ENCODE measurements at regions not wholly inside any gene's neighbourhood (a gene's known extent, or its start where the extent isn't known, plus 50 kb on each side); places are given as distances from the start of the nearest gene placed in this dataset.

DNA sequence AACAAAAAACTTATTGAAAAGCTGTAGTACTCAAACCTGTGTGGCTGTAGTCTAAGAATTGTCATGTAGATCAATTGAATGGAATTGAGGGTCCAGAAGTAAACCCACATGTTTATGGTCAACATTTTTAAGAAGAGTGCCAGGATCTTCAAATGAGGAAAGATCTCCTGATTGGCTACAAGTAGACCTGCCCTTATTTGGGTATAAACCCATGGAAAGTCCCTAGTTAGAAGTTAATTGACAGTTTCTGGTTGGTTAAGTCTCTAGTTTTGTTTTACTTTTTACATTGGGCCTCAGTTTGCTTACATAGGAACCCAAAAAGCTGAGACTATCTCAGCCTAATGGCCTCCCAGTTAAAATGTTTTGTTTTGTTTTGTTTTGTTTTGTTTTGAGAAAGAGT lies 91.9 kb upstream of the RESF1 start:
- no peak for FAIRE-seq

DNA sequence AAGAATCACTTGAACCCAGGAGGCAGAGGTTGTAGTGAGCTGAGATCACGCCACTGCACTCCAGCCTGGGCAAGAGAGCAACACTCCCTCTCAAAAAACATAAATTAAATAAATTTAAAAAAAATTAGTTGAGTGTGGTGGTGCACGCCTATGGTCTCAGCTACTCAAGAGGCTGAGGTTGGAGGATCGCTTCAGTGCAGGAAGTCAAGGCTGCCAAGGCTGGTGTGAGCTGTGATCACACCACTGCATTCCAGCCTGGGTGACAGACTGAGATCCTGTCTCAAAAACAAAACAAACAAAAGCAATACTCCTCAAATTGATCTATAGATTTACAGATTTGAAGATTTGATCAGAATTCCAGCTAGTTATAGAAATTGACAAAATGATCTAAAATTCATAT lies 92.7 kb upstream of the RESF1 start:
- no peak for FAIRE-seq

DNA sequence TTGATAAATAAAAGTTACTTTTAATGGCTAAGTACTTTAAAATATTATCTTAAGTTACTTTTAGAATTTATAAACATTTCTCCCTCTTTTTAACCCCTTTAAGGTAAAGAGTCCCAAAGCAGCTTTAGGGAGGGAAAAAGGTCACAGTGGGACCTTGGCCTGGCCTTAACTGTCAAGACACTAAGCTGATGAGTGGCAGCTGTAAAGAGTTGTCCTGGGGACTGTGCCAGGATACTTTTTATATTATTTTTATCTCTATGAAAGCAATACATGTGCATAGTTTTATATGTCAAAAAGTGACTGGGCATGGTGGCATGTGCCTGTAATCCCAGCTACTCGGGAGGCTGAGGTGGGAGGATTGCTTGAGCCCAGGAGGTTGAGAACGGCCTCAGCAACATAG lies 94.2 kb upstream of the RESF1 start:
- no peak for FAIRE-seq

DNA sequence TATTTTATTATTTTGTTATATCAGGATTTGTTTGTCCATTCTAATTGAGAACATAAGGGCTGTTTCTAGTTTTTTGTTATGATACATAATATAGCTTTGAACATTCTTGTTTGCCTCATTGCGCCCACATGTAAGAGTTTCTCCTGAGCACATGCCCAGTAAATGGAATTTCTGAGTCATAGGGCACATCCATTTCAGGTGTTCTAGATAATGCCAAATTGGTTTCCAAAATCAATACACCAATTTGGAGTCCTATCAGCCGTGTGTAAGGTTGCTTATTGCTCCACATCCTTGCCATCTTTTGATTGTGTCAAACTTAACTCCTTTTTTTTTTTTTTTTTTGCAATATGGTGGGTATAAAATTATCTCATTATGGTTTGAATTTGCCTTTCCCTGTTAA lies 97.9 kb upstream of the RESF1 start:
- FAIRE-seq = no peak

DNA sequence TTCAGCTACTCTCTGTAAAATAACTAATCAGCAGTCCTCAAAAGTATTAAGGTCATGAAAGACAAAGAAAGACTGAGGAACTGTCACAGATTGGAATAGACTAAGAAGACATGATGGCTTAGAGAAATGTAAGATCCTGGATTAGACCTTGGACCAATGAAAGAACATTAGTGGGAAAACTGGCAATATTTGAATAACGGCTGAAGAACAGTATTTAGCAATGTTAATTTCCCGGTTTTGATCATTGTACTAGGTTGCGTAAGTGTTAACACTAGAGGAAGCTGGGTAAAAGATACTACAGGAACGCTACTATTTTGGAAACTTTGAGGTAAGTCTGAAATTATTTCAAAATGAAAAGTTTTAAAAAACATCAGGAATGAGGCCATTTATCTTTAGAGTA lies 98.8 kb upstream of the RESF1 start:
- no peak for FAIRE-seq

DNA sequence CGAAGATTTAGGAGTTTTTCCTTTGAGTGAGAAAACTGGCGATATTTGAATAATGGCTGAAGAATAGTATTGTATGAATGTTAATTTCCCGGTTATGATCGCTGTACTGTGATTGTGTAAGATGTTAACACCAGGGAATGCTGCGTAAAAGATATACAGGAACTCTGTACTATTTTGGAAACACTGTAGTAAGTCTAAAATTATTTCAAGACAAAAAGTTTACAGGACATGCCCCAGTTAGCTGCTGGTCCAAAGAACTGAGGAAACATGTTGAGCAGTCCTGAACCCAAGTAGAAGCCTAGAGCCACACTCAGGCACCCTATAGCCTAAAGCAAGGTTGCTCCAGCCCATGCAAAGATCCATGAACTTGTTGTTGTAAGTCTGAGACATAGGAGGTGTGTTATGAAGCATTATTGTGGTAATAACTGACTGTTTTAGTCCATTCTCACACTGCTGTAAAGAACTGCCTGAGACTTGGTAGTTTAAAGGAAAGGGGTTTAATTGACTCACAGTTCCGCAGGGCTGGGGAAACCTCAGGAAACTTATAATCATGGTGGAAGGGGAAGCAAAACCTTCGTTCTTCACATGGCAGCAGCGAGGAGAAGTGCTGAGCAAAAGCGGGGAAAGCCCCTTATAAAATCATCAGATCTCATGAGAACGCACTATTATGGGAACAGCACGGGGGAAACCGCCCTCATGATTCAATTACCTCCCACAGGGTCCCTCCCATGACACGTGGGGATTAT lies 99.8 kb upstream of the RESF1 start:
- no peak for FAIRE-seq

DNA sequence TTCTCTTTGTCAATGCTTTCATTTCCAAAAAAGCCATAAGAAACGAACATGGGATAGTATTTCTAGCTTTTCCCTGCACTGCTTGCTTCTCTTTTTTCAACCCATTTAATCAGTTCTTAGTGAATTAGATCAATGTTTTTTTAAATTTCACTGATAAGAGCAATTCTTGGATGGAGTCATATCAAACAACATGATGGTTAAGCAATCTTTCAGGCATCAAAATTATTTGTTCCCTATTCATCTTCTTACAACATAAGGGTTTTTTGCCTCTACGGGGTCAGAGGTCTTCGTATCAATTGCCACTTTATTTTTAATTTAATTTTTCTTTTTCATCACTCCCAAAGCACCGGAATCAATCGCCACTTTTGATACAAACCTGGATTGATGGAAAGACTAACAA lies 103.8 kb upstream of the RESF1 start:
- no peak for FAIRE-seq

DNA sequence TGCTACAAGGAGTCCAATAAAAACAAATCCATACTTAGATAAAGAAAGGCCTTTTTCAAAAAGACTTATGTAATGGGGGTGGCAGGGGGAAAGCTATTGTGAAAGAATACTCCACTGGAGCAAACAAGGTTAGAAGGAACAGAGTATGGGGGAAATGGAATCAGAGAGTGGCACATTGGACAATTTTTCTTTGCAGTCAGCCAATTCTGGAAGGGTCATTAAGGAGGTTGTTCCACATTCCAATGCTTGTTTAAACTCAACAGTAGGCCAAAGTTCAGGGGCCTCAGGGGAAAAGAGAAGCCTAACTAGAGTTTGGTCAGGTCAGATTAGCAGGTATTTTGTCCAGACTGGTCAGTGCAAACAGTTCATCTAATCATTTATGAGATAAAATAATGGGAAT lies 105.2 kb upstream of the RESF1 start:
- FAIRE-seq = no peak

DNA sequence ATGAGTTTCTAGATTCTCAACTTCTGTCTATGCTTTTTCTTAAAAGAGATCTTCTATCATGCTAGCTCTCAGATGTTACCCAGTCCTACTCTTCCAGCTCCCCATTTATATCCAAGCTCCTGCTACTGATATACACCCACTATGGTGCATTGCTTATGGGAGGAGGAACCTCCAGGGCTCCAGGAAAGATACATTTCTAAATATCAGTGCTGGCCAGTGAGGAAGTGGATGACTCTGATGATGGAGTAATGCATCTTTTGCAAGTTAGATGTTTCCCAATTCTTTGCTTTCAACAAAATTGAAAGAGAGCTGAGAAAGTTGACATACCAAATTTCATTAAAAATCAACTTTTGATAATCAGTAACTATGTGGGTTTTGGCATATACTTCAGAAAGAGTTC lies 105.7 kb upstream of the RESF1 start:
- no peak for FAIRE-seq

DNA sequence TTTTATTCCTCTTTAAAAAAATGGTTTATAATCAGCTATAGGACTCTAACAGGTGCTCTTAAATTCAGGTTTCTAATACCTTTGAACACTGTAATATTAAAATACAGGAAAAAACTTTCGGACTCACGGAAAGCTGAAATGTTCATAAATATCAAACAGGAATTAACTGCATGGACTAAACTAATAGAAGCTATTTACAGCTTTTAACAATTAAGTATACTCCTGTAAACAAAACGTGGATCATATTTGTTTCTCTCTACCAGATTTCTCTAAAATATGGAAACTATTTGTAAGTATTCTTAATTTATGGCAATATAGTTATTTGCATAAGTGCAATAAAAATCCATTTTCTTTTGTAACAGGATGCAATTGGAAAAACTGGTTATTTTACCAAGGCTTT lies 108.9 kb upstream of the RESF1 start:
- no peak for FAIRE-seq

DNA sequence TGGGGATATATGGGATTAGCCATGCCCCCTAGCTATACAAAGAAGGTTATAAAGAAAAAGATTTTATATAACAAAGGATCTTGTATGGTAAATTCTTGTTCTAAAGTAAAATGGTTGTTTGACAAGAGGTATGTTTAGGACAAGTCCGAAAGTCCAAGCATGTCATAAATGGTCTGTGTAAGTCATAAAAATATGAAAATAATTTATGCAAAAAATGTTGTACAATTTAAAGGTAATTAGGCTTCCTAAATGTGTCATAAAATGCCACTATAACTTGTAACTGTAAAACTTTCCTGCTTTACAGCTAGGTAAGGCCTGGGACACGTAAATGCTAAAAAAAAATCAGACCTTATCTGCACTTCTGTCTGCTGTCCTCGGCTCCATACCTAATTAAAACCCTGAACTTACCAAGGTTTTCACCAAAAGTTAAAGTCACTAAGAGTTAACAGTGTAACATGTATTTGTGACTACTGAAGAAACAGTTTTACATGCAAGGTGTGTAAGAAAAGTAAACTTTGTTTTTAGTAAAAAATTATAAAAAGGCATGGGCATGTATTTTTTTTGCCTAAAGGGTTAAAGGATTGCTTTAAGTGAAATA lies 110.0 kb upstream of the RESF1 start:
- FAIRE-seq = no peak

DNA sequence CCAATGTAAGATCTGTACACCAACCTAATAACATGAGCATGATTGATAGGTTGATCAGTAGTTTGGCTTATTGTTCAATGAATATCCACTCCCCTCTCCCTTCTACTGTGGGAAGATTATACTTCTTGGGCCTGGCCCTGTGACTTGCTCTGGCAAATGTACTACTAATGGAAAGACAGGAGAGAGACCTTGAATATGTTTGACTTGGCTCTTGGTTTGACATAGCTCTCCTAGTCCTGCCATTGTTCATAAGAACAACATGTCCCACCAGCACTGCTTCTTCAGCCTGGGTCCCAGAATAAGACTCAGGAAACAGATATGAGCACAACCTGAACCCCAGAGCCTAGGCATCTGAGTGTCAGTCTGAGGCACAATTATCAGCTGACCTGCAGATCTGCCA lies 112.8 kb upstream of the RESF1 start:
- no peak for FAIRE-seq

DNA sequence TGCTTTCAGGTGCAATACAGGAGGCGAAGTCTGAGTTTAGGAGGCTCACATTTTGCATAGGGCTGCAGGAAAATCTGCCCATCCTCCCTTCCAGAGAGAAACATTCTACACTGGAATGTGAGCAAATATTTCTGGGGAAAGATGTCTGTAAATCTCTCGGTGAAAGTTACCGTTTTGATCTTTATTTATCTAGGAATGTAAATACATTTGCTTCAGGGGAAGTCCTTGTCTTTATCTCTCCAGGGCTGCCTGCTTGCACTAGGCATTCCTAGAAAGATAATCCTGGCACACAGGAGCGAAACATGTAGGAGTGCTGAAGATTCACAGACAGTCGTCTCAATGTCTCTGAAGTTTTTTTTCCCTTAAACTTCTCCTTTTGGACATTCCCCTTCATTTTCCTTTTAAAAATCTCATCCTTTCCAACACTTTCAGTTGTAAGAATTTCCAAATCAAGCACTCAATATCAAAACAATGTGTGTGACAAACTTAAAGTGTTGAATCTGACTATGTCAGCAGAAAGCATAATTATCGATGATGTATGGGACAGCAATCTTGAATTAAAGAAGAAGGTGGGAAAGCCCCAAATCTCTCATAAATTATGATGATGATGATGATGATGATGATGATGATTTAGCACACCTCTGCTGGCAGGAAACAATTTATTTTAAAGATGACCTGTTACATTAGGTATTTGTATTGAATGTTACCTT lies 113.4 kb upstream of the RESF1 start:
- FAIRE-seq = no peak

DNA sequence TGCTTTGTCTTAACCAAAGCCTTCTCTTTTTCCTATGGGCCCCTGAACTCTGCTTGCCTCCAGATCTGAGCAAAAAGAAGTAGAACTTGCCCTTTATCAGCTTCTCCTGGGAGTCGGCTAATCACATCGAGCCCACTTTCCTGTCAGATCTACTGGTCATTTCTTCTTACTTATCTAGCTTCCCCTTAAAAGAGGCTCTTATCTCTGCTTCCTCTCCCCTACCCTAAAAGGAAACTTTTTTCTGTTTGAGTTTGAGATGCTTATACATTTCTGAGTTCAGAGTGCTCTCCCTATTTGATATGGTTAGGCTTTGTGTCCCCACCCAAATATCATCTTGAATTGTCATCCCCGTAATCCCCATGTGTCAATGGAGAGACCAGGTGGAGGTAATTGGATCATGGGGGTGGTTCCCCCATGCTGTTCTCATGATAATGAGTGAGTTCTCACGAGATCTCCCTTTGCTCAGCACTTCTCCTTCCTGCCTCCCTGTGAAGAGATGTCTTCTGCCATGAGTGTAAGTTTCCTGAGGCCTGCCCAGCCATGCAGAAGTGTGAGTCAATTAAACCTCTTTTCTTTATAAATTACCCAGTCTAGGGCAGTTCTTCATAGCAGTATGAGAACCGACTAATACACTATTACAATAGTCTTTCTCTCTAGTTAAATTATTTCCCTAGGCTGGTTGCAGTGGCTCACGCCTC lies 114.7 kb upstream of the AMN1 start:
- no peak for FAIRE-seq

DNA sequence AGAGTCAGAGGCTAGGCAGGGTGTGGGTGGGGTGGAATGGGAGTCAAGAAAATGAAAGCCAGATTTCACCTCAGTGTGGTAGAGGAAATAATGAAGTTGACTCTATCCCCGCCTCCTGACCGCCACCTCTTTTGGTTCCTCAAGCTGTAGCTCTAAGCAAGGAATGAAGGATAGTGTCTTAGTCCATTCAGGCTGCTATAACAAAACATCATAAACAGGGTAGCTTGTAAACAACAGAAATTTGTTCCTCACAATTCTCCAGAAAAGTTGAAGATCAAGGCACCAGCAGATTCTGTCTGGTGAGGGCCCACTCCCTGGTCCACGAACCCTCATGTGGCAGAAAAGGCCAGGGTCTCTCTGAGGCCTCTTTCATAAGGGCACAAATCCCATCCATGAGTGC lies 109.1 kb upstream of the AMN1 start:
- no peak for FAIRE-seq

DNA sequence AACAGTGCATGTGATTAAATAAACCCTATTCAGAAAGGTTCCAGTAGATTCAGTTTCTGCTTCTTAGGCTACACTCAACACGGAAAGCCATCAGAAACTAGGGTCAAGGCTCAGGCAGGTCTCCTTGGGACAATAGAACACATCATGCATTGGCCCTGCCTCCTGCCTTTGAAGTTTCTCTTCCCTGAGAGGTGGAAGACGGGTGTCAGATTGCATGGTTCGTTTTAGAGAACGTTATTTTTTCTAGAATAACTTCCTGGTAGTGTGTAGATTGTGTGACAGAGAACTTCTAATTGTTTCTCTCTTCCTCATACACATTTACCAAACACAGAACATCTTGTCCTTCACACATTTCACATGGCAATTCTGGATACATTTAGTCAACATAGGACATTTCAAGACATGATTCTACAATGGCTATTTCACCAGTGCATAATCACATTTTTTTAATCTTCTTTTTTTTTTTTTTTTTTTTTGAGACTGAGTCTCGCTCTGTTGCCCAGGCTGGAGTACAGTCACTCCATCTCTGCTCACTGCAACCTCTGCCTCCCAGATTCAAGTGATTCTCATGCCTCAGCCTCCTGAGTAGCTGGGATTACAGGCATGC lies 106.6 kb upstream of the AMN1 start:
- no peak for FAIRE-seq

DNA sequence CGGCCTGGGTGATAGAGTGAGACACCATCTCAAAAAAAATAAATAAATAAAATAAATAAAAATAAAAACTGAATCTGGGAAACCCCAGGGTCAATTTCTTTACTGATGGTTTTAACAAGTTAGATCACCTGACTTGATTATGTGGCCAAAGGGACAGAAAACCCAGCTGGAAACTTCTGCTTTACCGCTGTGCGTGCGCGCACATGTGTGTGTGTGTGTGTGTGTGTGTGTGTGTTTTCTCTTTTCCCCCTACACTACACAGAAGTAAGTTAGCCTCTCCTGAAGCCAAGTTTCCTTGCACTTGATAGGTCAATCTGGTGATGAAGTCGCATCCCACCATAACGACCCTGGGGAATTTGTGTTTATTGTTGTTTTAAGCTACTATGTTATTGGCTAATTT lies 105.3 kb upstream of the AMN1 start:
- FAIRE-seq = no peak

DNA sequence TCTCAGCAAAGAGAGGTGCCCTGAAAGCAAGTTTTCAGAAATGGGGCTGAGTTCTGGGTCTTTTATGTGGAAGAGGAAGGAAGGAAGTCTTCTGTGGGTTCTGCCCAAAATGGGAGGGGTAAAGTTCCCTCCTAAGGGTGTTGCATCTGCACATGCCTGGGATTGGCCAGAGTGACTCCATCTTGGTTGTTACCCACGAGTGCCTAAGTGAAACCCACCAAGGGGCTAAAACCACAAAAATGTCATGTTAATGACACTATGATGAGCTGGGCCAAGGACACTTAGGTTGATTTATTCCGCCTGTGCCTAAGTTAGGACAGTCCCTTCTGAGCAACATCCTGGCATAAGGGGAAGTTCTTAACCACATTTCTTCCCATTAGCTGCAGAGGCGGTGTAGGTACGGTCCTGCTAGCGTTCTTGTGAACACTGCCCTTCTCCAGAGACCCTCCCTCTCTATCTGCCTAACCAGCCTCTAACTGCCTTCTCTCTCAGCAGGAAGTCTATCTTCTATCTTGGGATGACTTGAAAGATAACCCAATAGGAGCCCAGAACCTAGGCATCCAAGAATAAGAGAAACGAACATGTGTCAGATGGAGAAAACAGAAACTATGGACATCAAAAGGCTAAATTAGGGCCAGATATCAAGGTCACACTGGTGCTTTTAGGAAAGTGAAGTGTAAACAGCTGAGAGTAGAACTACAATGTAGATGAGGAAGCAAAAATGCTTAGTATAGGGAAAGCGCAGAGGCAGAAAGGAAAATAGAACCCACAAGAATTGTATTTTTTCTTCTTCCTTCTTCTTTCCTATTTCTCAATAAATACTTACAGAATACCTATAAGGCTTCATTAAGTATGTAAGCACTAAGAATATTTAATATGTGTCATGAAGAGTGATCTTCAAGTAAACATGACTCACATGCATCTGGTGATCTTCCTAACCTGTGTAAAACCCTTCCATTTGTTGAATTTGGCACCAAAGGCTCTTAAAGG lies 104.2 kb upstream of the AMN1 start:
- no peak for FAIRE-seq

DNA sequence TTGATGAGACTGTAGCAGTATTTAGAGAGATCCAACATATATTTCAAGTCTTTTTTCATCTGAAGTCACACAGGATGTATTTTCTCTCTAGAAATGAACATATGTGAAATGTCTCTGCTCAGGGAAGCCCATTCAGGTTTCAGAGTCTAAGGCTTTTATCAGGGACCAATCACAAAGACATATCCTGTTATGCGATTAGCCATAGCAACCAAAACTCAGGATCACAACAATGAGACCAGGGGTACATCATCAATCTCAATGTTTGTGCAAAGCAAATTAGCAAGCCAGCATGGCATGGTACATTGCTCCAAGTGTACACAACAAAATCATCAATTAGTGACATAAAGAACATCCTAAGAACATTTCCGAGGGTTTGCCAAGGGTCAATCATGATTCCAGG lies 99.2 kb upstream of the AMN1 start:
- FAIRE-seq = no peak

DNA sequence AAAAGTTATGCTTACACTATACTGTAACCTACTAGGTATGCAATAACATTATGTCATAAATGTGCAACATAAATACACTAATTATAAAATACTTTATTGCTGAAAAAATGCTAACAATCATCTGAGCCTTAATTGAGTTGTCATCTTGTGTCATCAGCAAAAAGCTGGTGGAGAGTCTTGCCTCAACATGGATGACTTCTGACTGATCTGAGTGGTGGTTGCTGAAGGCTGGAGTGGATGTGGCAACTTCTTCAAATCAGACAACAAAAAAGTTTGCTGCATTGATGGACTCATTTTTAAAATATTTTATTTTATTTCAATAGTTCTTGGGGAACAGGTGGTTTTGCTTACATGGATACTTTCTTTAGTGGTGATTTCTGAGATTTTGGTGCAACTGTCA lies 93.9 kb upstream of the AMN1 start:
- FAIRE-seq = no peak

DNA sequence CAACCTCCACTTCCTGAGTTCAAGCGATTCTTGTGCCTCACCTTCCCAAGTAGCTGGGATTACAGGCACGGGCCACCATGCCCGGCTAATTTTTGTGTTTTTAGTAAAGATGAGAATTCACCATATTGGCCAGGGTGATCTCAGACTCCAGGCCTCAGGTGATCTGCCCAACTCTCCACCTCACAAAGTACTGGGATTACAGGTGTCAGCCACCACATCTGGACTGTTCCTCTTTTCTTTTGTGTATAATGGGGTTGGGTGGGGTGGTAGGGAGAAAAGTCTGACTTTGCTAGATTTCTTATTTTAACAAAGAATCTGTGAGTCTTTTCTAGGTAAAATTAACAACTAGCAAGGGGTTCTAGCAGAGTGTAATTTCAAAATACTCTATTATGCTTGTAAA lies 92.7 kb upstream of the AMN1 start:
- no peak for FAIRE-seq

DNA sequence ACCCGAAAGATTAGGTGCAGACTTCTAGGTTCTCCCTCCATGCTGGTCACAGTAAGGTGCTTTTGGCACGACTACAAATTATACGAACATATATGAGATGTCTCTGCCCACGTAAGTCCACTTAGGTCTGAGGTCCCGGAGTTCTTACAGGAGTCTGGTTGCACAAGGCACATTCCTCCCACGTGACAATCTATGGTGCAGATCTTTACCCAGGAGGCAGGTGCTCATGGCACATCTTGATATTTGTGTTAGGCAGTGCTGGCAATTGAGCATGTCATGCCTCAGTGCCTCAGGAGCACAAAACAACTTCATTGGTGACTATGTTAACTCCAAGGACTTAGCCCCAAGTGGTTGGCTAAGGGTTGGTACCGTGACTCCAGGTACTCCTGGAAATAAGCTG lies 92.0 kb upstream of the AMN1 start:
- no peak for FAIRE-seq
